GM23338 (cell line): ENCODE measurements at regions not wholly inside any gene's neighbourhood (a gene's known extent, or its start where the extent isn't known, plus 50 kb on each side); places are given as distances from the start of the nearest gene placed in this dataset.

Experiments
- ATAC-seq: fragments of 200-7000 bp; cut with Tn5 transposase; 3 replicates; pipeline ENCODE4 v1.9.1; 2020
- DNase-seq: peaks from one replicate; pipeline ENCODE4 v3.0.0-alpha.2; 2015; ENCODE audit warnings: low spot score
- H2AFZ ChIP-seq: fragments of 200-600 bp; sonication (generic); 2 replicates; pipeline ENCODE4 v1.8.0; 2016; ENCODE audit warnings: antibody characterized with exemption, mild to moderate bottlenecking, moderate library complexity
- H3F3A ChIP-seq: fragments of 200-600 bp; sonication (generic); replicated peaks from 2 replicates; pipeline ENCODE4 v1.8.0; 2017; ENCODE audit warnings: antibody characterized with exemption, mixed run types, low read depth
- H3K27ac ChIP-seq: fragments of 200-600 bp; sonication (generic); 2 replicates; pipeline ENCODE4 v1.6.1; 2016; ENCODE audit warnings: low read depth
- H3K27me3 ChIP-seq: fragments of 200-600 bp; sonication (generic); 2 replicates; pipeline ENCODE4 v1.8.0; 2016; ENCODE audit warnings: mild to moderate bottlenecking, mixed run types, moderate library complexity; ENCODE audit not compliant: insufficient read depth
- H3K36me3 ChIP-seq: fragments of 200-600 bp; sonication (generic); 2 replicates; pipeline ENCODE4 v1.8.0; 2016; ENCODE audit warnings: mild to moderate bottlenecking; ENCODE audit not compliant: insufficient read depth
- H3K4me1 ChIP-seq: fragments of 200-600 bp; sonication (generic); 2 replicates; pipeline ENCODE4 v1.8.0; 2016; ENCODE audit warnings: mild to moderate bottlenecking, moderate library complexity; ENCODE audit not compliant: insufficient read depth
- H3K4me2 ChIP-seq: fragments of 200-600 bp; sonication (generic); 2 replicates; pipeline ENCODE4 v1.7.1; 2017; ENCODE audit warnings: mixed run types
- H3K4me3 ChIP-seq: fragments of 200-600 bp; sonication (generic); 2 replicates; pipeline ENCODE4 v1.6.1; 2016; ENCODE audit warnings: mixed run types
- H3K79me2 ChIP-seq: fragments of 200-600 bp; sonication (generic); replicated peaks from 2 replicates; pipeline ENCODE4 v1.8.0; 2017; ENCODE audit warnings: mild to moderate bottlenecking; ENCODE audit not compliant: insufficient read depth
- H3K9me2 ChIP-seq: fragments of 200-600 bp; sonication (generic); 2 replicates; pipeline ENCODE4 v1.8.0; 2017; ENCODE audit not compliant: insufficient read depth
- H4K20me1 ChIP-seq: fragments of 200-600 bp; sonication (generic); replicated peaks from 2 replicates; pipeline ENCODE4 v1.8.0; 2017; ENCODE audit warnings: mild to moderate bottlenecking; ENCODE audit not compliant: insufficient read depth
- H3K27ac Mint-ChIP-seq: 2 replicates; pipeline ENCODE4 v1.8.0; 2020; ENCODE audit warnings: inconsistent platforms, mild to moderate bottlenecking, moderate library complexity, mixed read lengths
- H3K27me3 Mint-ChIP-seq: 3 replicates; pipeline ENCODE4 v1.8.0; 2022; ENCODE audit warnings: low read depth, mild to moderate bottlenecking, moderate library complexity, mixed read lengths, inconsistent platforms; ENCODE audit not compliant: insufficient read depth, poor library complexity
- H3K36me3 Mint-ChIP-seq: 3 replicates; pipeline ENCODE4 v1.8.0; 2021; ENCODE audit warnings: low read depth, mild to moderate bottlenecking, inconsistent platforms, moderate library complexity, mixed read lengths
- H3K4me1 Mint-ChIP-seq: 3 replicates; pipeline ENCODE4 v1.8.0; 2020; ENCODE audit warnings: mild to moderate bottlenecking, inconsistent platforms, mixed read lengths
- H3K4me3 Mint-ChIP-seq: 3 replicates; pipeline ENCODE4 v1.8.0; 2021; ENCODE audit warnings: moderate library complexity, mild to moderate bottlenecking, inconsistent platforms, mixed read lengths
- H3K9me3 Mint-ChIP-seq: 3 replicates; pipeline ENCODE4 v1.8.0; 2020; ENCODE audit warnings: moderate library complexity, mild to moderate bottlenecking, inconsistent platforms, mixed read lengths
- CREB1 ChIP-seq: fragments of 250-450 bp; sonication (Bioruptor Pico); IDR thresholded peaks from 2 replicates; pipeline ENCODE4 v1.5.0; 2020; ENCODE audit warnings: low read depth, mild to moderate bottlenecking, moderate library complexity
- CTCF ChIP-seq, 2 experiments: fragments of 200-600 bp in 1 of 2; sonication (generic) in 1 of 2; conservative IDR thresholded peaks; 2 replicates each; pipeline versions ENCODE4 v1.5.1 to v1.6.1; 2016 to 2017; ENCODE audit warnings: antibody characterized with exemption in 2 of 2, low read depth in 2 of 2, mild to moderate bottlenecking in 2 of 2, moderate library complexity in 1 of 2
- ETS1 ChIP-seq: IDR thresholded peaks from 2 replicates; pipeline ENCODE4 v1.6.1; 2016; ENCODE audit warnings: antibody characterized with exemption
- EZH2 ChIP-seq: fragments of 200-600 bp; sonication (generic); IDR thresholded peaks from one replicate; pipeline ENCODE4 v1.8.0; 2017; ENCODE audit warnings: antibody characterized with exemption, mild to moderate bottlenecking, low read depth; ENCODE audit not compliant: unreplicated experiment
- EZH2phosphoT487 ChIP-seq: fragments of 200-600 bp; sonication (generic); IDR thresholded peaks from one replicate; pipeline ENCODE4 v1.8.1; 2018; ENCODE audit warnings: antibody characterized with exemption; ENCODE audit not compliant: unreplicated experiment
- JUNB ChIP-seq: IDR thresholded peaks from one replicate; pipeline ENCODE4 v1.6.1; 2016; ENCODE audit warnings: antibody characterized with exemption; ENCODE audit not compliant: unreplicated experiment
- NANOG ChIP-seq: IDR thresholded peaks from 2 replicates; pipeline ENCODE4 v1.6.1; 2016; ENCODE audit warnings: antibody characterized with exemption, borderline replicate concordance
- POLR2AphosphoS5 ChIP-seq: IDR thresholded peaks from 2 replicates; pipeline ENCODE4 v1.6.1; 2016; ENCODE audit warnings: antibody characterized with exemption, low read depth
- REST ChIP-seq: IDR thresholded peaks from one replicate; pipeline ENCODE4 v1.6.1; 2018; ENCODE audit warnings: antibody characterized with exemption; ENCODE audit not compliant: unreplicated experiment
- STAT1 ChIP-seq: IDR thresholded peaks from one replicate; pipeline ENCODE4 v1.6.1; 2016; ENCODE audit warnings: antibody characterized with exemption; ENCODE audit not compliant: unreplicated experiment
- ZNF114 ChIP-seq: fragments of 250-450 bp; sonication (Bioruptor Pico); IDR thresholded peaks from 2 replicates; pipeline ENCODE4 v1.5.0; 2020; ENCODE audit warnings: mild to moderate bottlenecking, moderate library complexity
- ZNF331 ChIP-seq: fragments of 250-450 bp; sonication (Bioruptor Pico); IDR thresholded peaks from 2 replicates; pipeline ENCODE4 v1.5.0; 2020; ENCODE audit warnings: low read depth, mild to moderate bottlenecking, moderate library complexity
- ZNF462 ChIP-seq: fragments of 250-450 bp; sonication (Bioruptor Pico); IDR thresholded peaks from 2 replicates; pipeline ENCODE4 v1.5.0; 2020; ENCODE audit warnings: mild to moderate bottlenecking, moderate library complexity

GRCh38 chr12:124394462-124395128 lies 99.7 kb downstream of the RFLNA start:
- Mint-ChIP-seq H3K9me3 (peaks cover 2% of the 10 kb centered on the region; the same call in 2 of the 3 replicates), H3K36me3 (peaks cover 30% of the 10 kb centered on the region), H3K27ac (no peak overlapping the region), H3K4me3 (no peak overlapping the region), H3K27me3 (peaks cover 9% of the 10 kb centered on the region), H3K4me1 (peaks cover 13% of the 10 kb centered on the region; the same call in 2 of the 3 replicates)
- Histone ChIP-seq H3K4me1 (no peaks in the 10 kb centered on the region), H2AFZ (no peak overlapping the region), H4K20me1 (peaks cover 4% of the 10 kb centered on the region; the same call in 1 of the 2 replicates), H3K36me3 (no peaks in the 10 kb centered on the region; the same call in 1 of the 2 replicates), H3K27me3 (no peaks in the 10 kb centered on the region), H3F3A (no peaks in the 10 kb centered on the region), H3K79me2 (no peaks in the 10 kb centered on the region), H3K27ac (no peak overlapping the region), H3K9me2 (no peaks in the 10 kb centered on the region), H3K4me3 (no peak overlapping the region), H3K4me2 (no peak overlapping the region)
- no peak for TF ChIP-seq STAT1
- no peak for TF ChIP-seq ZNF331 (CRISPR knock-in tag)
- TF ChIP-seq CTCF (conservative IDR thresholded peaks at IDR 0.05; ENCODE audit: low read depth in 2 of 2): no peak
- TF ChIP-seq REST: no peak
- TF ChIP-seq ETS1: no peak
- no peak for TF ChIP-seq EZH2phosphoT487
- TF ChIP-seq CREB1 (CRISPR knock-in tag): no peak
- TF ChIP-seq ZNF462 (CRISPR knock-in tag): no peak
- TF ChIP-seq POLR2AphosphoS5: no peak
- TF ChIP-seq EZH2: no peak
- no peak for TF ChIP-seq NANOG
- TF ChIP-seq JUNB: no peak
- no peak for TF ChIP-seq ZNF114 (CRISPR knock-in tag)
- no peak for ATAC-seq
- no peak for DNase-seq
